GM21423 (cell line): ENCODE measurements at regions not wholly inside any gene's neighbourhood (a gene's known extent, or its start where the extent isn't known, plus 50 kb on each side); places are given as distances from the start of the nearest gene placed in this dataset.

Experiments used
- ATAC-seq: cut with Tn5 transposase; IDR thresholded peaks from one replicate; pipeline ENCODE4 v1.9.1; 2021; ENCODE audit warnings: mild to moderate bottlenecking, moderate library complexity; ENCODE audit not compliant: unreplicated experiment

DNA sequence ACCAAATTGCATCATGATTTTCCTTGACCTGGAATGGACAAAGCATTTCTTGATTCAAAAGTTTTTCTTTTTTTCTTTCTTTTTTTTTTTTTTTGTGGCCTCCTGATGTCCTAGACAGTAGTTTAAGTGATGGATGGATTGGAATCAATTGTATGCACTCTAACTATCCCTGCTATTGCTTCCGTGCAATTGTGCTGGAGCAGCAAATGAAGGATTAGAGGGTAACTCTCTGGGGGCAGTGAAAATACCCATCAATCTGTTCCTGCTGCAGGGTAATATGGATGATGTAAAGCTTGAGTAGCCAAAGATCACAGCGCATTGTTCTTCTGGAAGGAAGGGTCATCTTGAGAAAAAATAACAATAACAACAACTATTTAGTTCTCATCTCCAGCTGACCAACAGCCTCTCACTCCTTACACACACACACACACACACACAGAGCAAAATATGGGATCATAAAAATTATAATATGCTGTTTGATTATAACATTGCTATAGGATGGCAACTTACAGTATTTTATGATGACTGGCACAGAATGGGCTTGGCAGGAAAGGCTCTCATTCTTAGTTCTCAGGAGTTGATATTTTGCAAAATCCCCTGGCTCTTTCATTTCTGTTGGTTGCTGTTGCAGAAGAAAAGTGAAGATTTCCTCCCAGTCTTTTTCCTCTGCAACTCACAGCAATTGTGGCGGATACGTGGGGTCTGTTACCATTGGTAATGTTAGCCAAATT is 160.9 kb upstream of the DMAC1 start:
- no peak for ATAC-seq

DNA sequence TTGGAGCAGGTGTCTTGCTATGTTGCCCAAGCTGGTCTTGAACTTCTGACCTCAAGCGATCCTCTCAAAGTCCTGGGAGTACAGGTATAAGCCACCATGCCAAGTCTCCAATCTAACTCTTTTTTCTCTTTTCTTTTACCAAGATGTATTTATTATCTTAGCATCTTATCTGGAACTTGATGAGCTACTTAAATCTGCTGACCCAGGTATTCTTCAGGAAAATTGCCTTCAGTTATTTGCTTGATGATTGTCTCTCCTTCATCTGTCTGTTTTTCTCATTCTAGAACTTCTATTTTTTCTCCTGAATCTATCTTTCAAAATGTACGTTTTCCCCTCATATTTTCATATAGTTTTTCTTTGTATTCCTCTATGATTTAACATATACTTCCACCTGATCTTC is 158.2 kb upstream of the DMAC1 start:
- ATAC-seq: no peak

DNA sequence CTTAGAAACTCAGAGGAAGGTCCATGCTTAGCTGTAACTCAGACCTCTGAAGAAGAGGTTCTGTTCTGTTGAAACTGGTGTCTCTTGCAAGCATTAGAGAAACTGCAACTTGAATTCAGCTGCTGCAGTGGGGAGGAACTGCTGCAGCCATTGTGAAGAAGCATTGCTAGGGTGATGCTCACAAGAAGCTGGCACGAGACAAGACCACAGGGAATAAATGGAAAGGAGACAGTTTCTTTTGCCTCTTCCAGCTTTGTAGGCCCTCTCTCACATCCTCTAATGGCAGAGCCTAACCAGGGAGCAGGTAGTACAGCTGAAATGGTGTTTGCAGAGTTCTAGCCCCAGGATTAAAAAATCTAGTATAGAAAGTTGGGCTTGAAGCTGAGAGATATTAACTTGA is 148.0 kb upstream of the DMAC1 start:
- ATAC-seq: no peak

DNA sequence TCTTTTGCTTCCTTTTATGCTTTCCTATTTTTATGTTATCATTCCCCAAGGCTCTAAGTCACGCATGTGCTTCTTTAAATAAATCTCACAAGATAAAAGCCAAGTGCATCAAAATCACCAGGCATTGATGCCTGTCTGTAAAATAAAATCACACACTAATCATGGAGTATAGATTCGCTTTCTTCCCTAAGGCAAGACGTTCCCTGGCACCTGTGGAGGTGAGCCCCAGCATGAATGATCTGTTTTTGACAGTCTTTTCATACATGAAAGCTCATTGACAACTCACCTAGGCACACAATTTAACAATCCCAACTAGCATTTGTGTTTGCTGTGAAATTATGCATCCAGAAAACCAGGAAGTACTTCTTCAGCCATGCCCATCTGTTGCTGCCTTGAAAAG is 146.9 kb upstream of the DMAC1 start:
- no peak for ATAC-seq

DNA sequence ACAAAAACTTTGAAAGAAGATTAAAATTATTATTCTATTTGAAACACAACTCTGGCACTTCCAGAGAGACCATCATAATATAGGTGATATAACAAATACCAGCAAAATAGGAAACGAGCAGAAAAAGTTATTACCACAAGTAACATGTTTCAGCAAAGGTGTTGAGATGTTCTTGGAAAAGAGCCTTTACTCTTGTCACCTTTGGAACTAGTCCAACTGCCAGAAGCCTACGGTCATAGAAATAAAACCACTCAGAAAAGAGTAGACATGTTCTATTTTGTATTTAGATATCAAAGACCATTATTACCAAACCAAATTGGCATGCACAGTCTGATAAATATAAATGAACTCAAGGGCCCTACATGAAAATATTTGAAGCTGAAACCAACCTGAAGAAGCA is 145.0 kb upstream of the DMAC1 start:
- no peak for ATAC-seq

DNA sequence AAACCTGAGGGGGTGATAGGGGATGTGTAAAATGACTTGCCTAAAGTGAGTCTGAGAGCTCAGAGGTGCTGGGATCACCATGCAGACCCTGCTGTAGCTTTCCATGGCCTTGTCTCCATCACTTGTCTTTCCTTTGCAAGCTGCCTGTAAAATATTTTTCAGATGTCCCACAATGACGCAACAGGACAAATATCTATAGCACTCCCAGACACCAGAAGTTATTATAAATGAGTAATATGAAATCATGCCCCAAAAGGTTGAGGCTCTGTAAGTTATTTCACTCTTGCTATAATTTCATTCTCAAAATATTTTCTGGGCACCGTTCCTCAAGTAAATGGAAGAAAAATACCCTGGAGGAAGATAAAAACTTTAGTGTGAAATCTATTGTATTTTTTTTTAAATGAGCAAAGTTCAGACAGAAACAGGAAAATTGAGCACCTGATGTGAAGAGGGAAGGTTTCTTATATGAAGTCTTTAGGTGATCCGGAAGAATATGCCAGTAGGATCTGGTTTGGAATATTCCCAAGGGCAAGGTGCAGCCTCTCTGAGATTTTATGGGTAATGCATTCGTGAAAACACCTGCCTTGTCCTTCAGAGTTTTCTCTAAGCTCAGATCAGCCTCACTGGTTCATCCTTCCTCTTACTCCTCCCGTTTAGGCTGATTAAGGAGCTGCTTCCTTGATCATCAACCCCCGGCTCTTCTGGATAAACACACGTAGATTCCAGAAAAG is 138.3 kb upstream of the DMAC1 start:
- no peak for ATAC-seq

DNA sequence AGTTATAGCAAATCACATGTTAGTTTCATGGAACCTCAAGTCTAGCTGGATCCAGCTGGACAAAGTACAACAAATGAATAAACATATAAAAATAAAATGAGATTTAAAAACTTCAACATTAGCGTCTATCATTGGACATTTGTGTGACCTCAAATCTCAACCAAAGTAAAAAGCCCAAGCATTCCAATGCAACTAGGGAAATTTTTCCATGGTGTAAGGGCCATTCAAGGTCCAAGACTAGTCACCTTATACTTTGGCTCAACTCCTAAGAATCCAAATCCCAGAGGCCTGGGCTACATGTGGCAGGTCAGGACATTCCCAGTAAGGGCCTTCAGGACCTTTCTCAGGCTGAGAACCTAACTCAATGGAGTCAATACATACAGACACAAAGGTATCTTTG is 137.4 kb upstream of the DMAC1 start:
- no peak for ATAC-seq

DNA sequence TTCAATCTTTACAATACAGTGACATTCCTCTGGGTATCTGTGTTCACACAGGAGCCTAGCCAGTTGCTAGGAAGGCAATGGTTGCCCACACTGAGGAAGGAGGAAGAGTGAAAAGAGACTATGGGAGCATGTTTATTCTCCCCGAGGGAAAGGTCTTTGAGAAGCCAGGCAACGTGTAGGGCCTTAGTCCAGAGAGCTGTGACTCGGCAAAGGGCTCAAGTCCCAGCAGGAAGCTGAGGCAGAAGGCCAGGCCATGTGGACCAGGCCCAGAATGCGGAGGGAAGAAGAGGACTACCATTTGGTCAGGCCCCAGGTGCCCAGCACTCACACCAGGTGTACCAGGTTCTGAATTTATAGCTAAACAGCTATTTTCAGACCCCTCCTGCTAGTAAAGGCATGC is 136.6 kb upstream of the DMAC1 start:
- no peak for ATAC-seq

DNA sequence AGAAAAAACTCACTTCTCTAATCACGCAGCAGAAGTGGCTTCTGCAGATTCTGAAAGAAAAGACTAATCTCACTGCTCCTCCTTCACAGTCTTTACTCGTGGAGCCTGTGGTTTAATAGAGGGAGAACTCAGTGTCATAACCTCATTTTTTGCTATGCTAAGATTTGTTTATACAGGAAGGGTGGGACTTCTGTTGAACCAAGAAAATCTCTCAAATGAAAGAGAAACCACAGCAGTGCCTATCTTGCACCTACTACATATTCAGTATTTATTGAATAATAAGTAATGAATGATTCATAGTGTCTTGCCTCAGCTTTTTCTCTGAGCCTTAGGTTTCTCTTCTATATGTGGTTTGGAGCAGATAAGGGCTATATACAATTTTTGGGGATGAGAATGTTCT is 136.1 kb upstream of the DMAC1 start:
- ATAC-seq: peak; percentile 89

DNA sequence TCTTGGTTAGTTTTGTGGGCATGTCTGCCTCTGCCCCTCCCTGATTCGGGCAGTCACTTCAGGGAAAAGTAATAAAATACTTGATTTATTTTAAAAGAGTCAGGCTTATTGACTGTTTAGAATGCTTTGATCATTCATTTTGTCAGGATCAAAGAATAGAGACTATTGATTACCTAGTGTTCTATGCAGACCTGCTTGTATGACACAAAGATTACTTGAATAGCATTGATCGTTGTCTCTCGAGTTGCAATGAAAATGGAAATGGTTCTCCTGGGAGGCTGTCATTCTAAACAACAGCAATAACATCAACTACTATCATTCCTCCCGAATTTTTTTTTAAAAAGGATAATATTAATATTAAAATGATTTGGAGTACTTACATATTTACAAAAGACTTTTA is 133.2 kb upstream of the DMAC1 start:
- ATAC-seq: no peak

DNA sequence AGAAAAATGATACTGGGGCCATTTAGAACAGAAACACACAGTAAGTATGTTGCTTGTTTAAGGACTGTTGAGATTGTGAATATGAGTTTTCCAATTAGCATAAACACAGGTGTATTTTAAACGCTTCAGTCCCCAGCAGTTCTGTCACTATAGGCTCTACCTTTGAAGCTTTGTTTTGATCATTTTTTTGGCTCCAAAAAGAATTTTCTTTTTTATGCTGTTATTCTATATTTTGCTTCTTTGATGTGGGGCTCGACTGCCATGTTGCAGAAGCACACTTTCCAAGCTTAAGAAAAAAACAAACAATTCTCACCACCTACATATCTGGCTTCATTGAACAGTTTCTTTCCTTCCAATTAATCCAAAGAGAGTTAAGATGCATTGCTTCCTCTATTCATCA is 131.0 kb upstream of the DMAC1 start:
- ATAC-seq: no peak

DNA sequence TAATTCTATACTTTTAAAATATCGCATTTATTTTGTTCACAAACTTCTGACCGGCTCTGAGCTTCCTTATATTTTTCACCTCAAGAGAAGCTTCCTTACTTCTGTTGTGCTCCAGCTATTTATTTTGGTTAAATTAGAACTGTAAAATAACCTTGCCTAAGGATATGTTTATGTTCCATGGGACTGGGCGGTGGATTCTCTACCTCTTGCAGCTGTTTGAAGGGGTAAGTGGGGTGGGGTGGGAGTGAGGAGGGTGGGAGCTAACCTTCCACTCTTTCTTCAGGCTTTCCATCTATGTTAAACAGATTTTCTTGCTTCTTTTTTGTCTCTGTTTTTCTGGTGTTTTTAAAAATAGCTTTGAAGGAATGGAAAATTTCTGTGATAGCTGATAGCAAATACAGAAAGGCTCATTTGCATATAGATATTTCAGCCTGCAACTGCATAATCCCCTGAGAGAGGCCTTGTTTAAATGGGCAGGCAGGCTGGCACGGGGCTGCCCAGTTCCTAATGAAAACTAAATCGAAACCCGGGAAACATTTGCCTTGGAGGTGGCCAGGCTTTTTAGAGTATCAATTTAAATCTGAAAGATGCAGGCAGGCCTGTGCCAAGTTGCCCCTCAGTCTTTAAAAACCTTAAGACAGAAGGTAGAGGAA is 122.1 kb upstream of the DMAC1 start:
- ATAC-seq: no peak

DNA sequence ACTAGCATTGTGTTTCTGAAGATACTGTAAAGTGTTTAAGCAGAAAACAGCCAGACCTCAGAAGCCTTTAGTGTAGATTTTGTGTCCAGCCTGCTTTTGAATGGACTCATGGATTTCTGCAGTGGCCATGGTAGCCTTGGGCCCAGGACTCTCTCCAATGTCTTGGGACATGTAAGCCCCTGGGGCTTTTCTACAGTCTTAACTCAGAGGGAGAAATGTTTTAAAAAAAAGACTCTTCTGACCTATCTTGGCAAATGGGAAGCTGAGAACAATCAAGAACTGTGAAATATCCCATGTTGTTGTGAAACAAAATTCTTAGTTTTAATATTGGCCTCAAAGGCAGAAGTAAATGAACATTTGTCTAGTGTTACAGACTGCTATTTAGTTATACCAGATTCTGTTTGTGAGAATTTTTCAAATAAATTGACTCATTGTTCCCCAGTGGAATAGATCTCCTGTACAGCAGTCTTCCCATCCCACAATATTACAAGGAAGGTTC is 112.5 kb upstream of the DMAC1 start:
- ATAC-seq: no peak

DNA sequence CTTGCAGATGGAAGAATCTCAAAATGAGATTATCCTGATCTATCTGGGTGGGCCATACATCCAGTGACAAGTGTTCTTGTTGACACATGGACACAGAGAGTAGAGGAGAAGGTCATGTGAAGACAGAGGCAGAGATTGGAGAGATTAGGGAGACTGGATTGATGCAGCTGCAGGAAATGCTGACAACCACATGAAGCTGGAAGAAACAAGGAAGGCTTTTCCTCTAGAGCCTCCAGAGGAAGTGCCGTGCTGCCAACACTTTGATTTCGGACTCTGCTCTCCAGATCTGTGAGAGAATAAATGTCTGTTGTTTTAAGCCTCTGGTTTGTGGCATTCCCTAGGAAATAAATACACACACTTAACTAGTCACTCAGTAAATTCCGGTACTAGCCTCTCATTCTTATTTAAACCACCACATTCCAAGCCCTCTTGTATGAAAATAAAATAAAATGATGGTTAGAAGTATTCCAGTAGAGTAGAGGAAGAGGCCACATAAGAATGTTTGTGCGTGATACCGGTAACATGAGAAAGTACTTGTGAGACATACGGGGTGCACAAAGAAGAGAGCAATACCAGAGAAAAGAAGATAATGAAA is 110.9 kb upstream of the DMAC1 start:
- no peak for ATAC-seq

DNA sequence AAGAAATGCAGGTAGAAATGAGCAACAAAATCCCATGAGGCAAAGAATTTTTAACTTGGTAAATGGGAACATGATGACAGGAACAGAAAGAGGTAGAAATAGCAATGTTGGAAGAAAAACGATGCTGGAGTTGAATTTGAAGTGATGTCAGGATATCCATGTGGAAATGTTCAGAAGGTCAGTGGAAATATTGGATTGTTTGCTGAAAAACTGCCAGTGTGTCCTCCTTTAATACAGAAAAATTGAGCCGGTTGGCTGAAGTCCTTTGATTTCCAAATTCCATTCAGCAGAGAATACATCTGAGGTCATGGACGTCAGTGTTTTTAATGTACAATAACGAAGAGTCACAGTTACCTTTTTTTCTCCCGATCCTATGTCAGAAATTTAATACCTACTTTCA is 110.0 kb upstream of the DMAC1 start:
- no peak for ATAC-seq

DNA sequence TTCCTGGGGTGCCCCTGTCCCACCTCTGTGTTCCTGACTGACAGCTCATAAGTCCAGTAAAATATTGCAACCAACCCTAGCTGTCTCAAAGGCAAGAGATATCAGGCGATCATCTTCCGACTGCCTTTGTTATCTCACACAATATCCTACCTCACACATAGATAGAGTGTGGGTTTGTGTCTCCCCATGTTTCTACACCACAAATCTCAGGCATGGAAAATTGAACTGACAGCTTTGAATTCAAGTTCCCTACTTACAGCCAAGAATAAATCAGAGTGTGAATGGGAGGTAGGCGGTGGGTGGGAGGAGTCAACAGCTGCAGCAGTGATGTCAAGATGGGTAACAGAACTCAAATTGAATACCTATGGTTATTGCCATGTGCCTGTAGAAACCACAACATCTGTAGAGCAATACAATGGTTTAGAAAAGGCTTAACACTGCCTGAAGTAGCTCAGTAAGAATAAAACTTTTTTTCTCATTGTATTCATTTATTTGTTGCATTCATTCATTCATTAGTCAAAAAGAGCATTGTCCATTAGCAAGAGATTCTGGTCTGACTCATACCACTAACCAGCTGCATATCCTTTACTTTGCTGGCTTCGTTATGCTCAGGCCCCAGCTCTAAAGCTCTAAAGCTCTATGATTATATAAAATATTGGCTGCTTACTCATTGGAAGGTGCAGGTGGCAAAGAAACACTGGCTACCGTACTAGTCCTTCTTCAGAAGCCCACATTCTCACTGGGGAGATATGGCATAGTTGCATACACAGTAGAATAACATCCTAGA is 108.2 kb upstream of the DMAC1 start:
- no peak for ATAC-seq

DNA sequence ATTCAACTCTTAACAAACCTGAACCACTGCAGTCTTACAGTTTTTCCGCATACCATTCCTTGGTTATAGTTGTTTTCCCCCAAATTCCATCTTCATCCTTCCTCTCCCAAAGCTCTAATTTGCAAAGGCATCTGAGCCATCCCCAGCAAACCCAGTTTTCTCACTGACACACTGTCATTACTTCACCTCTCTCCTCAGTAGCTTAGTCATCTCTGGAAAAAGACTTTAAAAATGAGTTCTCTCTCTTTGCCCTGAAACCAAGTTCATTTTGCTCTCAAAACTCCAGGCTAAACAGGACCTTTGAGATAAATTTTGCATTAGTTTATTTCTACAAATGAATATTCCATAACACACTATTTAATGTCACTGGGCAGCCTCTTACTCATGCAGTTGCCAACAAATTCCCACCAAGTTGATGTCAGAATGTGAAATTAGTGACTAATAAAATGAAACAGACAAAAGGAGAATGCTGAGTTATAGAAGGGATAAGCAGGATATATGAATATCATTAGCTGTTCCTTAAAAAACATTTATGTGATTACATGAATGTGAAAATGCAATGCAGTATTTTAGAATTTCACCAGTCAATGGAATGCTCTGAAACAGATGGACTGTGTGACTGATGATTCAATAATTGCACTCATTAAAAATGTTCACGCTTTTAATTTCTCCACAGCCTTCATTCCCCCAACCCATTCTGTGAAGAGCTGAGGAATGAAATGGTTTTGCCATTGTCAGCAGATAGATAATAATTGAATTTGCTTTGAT is 107.4 kb upstream of the DMAC1 start:
- no peak for ATAC-seq

DNA sequence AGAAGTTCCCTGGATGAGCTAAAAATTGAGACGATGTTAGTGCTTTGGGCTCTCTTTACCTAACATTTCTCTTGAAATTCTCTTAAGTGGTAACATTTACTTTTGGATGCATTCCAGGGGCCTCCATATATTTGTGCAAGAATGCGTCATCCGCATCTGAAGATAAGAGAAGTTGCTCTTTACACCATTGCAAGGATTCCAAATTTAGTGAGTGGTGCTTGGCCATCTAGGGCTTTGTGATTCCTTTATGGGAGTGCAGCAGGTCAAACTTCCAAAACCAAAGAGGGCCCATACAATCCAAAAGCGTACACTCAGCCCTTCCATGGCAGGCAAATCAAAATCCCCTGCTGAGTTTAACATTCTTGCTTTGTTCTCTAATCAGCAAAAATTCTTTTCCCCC is 102.0 kb upstream of the DMAC1 start:
- no peak for ATAC-seq

DNA sequence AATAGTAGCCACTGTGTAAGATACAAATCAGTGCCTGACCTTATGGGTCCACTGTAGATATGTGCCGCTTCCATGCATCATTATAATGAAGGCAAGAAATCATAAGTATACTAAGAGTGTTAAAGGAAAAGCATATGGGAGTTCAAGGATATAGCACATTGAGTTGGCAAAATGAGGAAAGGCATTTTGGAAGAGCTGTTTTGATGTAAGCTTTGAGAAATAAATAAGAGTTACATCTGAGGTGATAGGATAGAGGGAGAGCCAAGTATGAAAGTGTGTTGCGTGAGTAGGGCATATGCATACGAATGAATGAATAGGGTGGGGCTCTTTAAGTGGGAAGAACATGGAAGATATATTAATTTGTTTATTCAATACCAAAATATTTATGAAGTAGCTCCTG is 101.0 kb upstream of the DMAC1 start:
- ATAC-seq: no peak

DNA sequence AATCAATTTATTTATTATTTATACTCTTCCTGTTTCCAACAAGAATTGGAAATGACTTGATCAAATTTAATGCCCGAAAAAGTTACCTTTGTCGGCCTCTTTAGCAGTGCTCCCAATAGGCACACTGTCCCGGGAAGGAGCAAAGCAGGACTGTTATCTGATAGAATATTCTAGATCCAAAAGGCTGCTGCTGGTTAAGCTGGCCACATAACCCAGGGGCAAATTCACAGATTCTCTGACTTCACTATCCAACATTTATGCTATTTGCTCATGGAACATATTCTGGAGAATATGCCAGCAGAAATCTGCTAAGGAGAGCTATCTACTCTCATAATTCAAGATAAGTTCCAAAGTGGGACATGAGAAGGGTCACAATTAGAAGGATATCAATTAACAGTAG is 100.2 kb upstream of the DMAC1 start:
- no peak for ATAC-seq
